ENCODE measurements at regions not wholly inside any gene's neighbourhood (a gene's known extent, or its start where the extent isn't known, plus 50 kb on each side); places are given as distances from the start of the nearest gene placed in this dataset.

GRCh38 chr10:10687751-10688150, 329.9 kb upstream of the CELF2 start:
- TF ChIP-seq, protein P1, sequence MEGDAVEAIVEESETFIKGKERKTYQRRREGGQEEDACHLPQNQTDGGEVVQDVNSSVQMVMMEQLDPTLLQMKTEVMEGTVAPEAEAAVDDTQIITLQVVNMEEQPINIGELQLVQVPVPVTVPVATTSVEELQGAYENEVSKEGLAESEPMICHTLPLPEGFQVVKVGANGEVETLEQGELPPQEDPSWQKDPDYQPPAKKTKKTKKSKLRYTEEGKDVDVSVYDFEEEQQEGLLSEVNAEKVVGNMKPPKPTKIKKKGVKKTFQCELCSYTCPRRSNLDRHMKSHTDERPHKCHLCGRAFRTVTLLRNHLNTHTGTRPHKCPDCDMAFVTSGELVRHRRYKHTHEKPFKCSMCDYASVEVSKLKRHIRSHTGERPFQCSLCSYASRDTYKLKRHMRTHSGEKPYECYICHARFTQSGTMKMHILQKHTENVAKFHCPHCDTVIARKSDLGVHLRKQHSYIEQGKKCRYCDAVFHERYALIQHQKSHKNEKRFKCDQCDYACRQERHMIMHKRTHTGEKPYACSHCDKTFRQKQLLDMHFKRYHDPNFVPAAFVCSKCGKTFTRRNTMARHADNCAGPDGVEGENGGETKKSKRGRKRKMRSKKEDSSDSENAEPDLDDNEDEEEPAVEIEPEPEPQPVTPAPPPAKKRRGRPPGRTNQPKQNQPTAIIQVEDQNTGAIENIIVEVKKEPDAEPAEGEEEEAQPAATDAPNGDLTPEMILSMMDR (conservative IDR thresholded peaks at IDR 0.05; ENCODE audit: low read depth, low read length) = no peak
- no peak for TF ChIP-seq MXI1 (IDR thresholded peaks at IDR 0.05; ENCODE audit: borderline replicate concordance, low read depth, low read length)
- no peak for TF ChIP-seq POLR2A (IDR thresholded peaks at IDR 0.05; ENCODE audit: low read depth, low read length)
- TF ChIP-seq RFX5 (IDR thresholded peaks at IDR 0.05; ENCODE audit: low read depth, low read length) = no peak

Measured in IMR-90 (cell line).